GM12892 (cell line): ENCODE measurements at regions not wholly inside any gene's neighbourhood (a gene's known extent, or its start where the extent isn't known, plus 50 kb on each side); places are given as distances from the start of the nearest gene placed in this dataset.

ENCODE experiments used
- POLR2A ChIP-seq: IDR thresholded peaks from 2 replicates; pipeline ENCODE4 v1.6.1; 2011; ENCODE audit warnings: low read depth, low read length, control low read depth
- POLR2AphosphoS5 ChIP-seq: IDR thresholded peaks from 2 replicates; pipeline ENCODE4 v1.6.1; 2011; ENCODE audit warnings: low read depth, low read length, control low read depth
- TAF1 ChIP-seq: IDR thresholded peaks from 2 replicates; pipeline ENCODE4 v1.6.1; 2011; ENCODE audit warnings: low read depth, mild to moderate bottlenecking, control low read depth, low read length, borderline replicate concordance

- TF ChIP-seq POLR2AphosphoS5 = no peak
- TF ChIP-seq TAF1 = no peak
- no peak for TF ChIP-seq POLR2A
Observed at GRCh38 chr10:81146436-81146835, 608.7 kb downstream of the SH2D4B start.
